SH-SY5Y (cell line): ENCODE measurements at regions not wholly inside any gene's neighbourhood (a gene's known extent, or its start where the extent isn't known, plus 50 kb on each side); places are given as distances from the start of the nearest gene placed in this dataset.

ENCODE experiments used
- GATA2 ChIP-seq: IDR thresholded peaks from 2 replicates; pipeline ENCODE4 v1.6.1; 2011; ENCODE audit warnings: mild to moderate bottlenecking, low read depth, low read length
- GATA3 ChIP-seq: IDR thresholded peaks from 2 replicates; pipeline ENCODE4 v1.6.1; 2011; ENCODE audit warnings: low read depth, mild to moderate bottlenecking, low read length, moderate library complexity

DNA sequence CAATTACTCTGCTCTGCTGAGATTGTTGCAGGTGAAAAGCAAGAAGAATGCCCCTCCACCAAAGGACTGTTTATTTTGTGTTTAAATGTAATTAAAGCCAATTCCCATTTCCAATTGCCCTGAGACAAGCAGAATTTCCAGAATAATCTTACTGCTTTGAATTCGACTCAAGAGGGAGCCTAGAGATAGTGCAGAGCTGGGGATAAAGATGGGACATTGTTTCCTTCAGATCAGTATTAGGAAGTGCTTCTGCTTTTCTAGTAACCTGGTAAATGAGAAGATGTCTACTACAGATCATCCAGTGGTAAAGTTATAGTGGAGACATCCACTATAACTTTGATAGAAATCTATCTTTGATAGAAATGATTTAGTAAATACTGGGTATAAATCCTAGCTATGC is 326.9 kb downstream of the UBE3D start:
- no peak for TF ChIP-seq GATA2
- TF ChIP-seq GATA3: no peak
